H9 (cell line): ENCODE measurements at regions not wholly inside any gene's neighbourhood (a gene's known extent, or its start where the extent isn't known, plus 50 kb on each side); places are given as distances from the start of the nearest gene placed in this dataset.

Experiments
- DNase-seq: peaks from one replicate; pipeline ENCODE4 v3.0.0-alpha.2; 2017
- H2AFZ ChIP-seq: one replicate; pipeline ENCODE4 v1.6.1; 2013; ENCODE audit warnings: mild to moderate bottlenecking, low read length, control low read depth, moderate library complexity
- H2AK5ac ChIP-seq: 2 replicates; pipeline ENCODE4 v1.6.1; 2013; ENCODE audit warnings: low read length, control low read depth, mixed read lengths; ENCODE audit not compliant: insufficient read length
- H2BK120ac ChIP-seq: one replicate; pipeline ENCODE4 v1.6.1; 2013; ENCODE audit warnings: low read depth, mild to moderate bottlenecking, low read length, control low read depth, inconsistent platforms; ENCODE audit not compliant: poor library complexity, severe bottlenecking
- H2BK12ac ChIP-seq: 2 replicates; pipeline ENCODE4 v1.6.1; 2013; ENCODE audit warnings: low read length, control low read depth, mixed read lengths, low read depth; ENCODE audit not compliant: insufficient read length
- H2BK15ac ChIP-seq: 2 replicates; pipeline ENCODE4 v1.6.1; 2013; ENCODE audit warnings: low read depth, low read length, control low read depth
- H2BK20ac ChIP-seq: one replicate; pipeline ENCODE4 v1.6.1; 2013; ENCODE audit warnings: low read depth, mild to moderate bottlenecking, low read length, control low read depth, inconsistent platforms; ENCODE audit not compliant: poor library complexity, severe bottlenecking
- H2BK5ac ChIP-seq: 2 replicates; pipeline ENCODE4 v1.6.1; 2013; ENCODE audit warnings: low read length, control low read depth, mixed read lengths; ENCODE audit not compliant: insufficient read length
- H3K14ac ChIP-seq: 2 replicates; pipeline ENCODE4 v1.6.1; 2013; ENCODE audit warnings: low read length, control low read depth; ENCODE audit not compliant: insufficient read depth
- H3K18ac ChIP-seq: 2 replicates; pipeline ENCODE4 v1.6.1; 2013; ENCODE audit warnings: low read depth, mild to moderate bottlenecking, mixed read lengths, low read length, control low read depth; ENCODE audit not compliant: insufficient read length
- H3K23ac ChIP-seq: 2 replicates; pipeline ENCODE4 v1.6.1; 2013; ENCODE audit warnings: low read length, control low read depth, mixed read lengths, low read depth; ENCODE audit not compliant: insufficient read length
- H3K23me2 ChIP-seq: 2 replicates; pipeline ENCODE4 v1.6.1; 2013; ENCODE audit warnings: low read depth, mild to moderate bottlenecking, mixed read lengths, low read length, control low read depth; ENCODE audit not compliant: insufficient read length, poor library complexity, severe bottlenecking
- H3K27ac ChIP-seq: 2 replicates; pipeline ENCODE4 v1.5.1; 2013; ENCODE audit warnings: low read length, control low read depth, mixed read lengths, low read depth; ENCODE audit not compliant: insufficient read length
- H3K27me3 ChIP-seq: 2 replicates; pipeline ENCODE4 v1.6.1; 2013; ENCODE audit warnings: low read length, control low read depth, inconsistent platforms; ENCODE audit not compliant: insufficient read depth
- H3K4ac ChIP-seq: 2 replicates; pipeline ENCODE4 v1.6.1; 2013; ENCODE audit warnings: low read depth, mild to moderate bottlenecking, control low read depth, inconsistent platforms, low read length, moderate library complexity
- H3K4me1 ChIP-seq: 2 replicates; pipeline ENCODE4 v1.6.1; 2013; ENCODE audit warnings: low read length, control low read depth, inconsistent platforms; ENCODE audit not compliant: insufficient read depth
- H3K4me2 ChIP-seq: 2 replicates; pipeline ENCODE4 v1.6.1; 2013; ENCODE audit warnings: low read length, control low read depth, mixed read lengths; ENCODE audit not compliant: insufficient read length, insufficient read depth
- H3K56ac ChIP-seq: 2 replicates; pipeline ENCODE4 v1.6.1; 2013; ENCODE audit warnings: low read depth, mild to moderate bottlenecking, mixed read lengths, low read length, control low read depth; ENCODE audit not compliant: insufficient read length
- H3K79me1 ChIP-seq: 2 replicates; pipeline ENCODE4 v1.6.1; 2013; ENCODE audit warnings: low read depth, mild to moderate bottlenecking, moderate library complexity, low read length, control low read depth, inconsistent platforms; ENCODE audit not compliant: insufficient read depth, poor library complexity, severe bottlenecking
- H3K79me2 ChIP-seq: 2 replicates; pipeline ENCODE4 v1.6.1; 2013; ENCODE audit warnings: low read length, control low read depth, inconsistent platforms; ENCODE audit not compliant: insufficient read depth
- H3K9ac ChIP-seq: 2 replicates; pipeline ENCODE4 v1.6.1; 2013; ENCODE audit warnings: low read length, control low read depth, mixed read lengths; ENCODE audit not compliant: insufficient read length; ENCODE audit errors: extremely low read depth
- H3K9me3 ChIP-seq: one replicate; pipeline ENCODE4 v1.6.1; 2013; ENCODE audit warnings: low read depth, low read length, inconsistent platforms; ENCODE audit not compliant: control insufficient read depth
- H3T11ph ChIP-seq: one replicate; pipeline ENCODE4 v1.6.1; 2013; ENCODE audit warnings: mild to moderate bottlenecking, low read length, control low read depth, inconsistent platforms
- H4K20me1 ChIP-seq: one replicate; pipeline ENCODE4 v1.6.1; 2013; ENCODE audit not compliant: control insufficient read depth, insufficient read length, insufficient read depth
- H4K5ac ChIP-seq: 2 replicates; pipeline ENCODE4 v1.6.1; 2013; ENCODE audit warnings: low read depth, mild to moderate bottlenecking, mixed read lengths, low read length, control low read depth; ENCODE audit not compliant: insufficient read length
- H4K8ac ChIP-seq: replicated peaks from 2 replicates; pipeline ENCODE4 v1.6.1; 2013; ENCODE audit warnings: low read length, control low read depth, mixed read lengths, low read depth; ENCODE audit not compliant: insufficient read length
- H4K91ac ChIP-seq: 2 replicates; pipeline ENCODE4 v1.6.1; 2013; ENCODE audit warnings: low read depth, mild to moderate bottlenecking, moderate library complexity, mixed read lengths, low read length, control low read depth; ENCODE audit not compliant: insufficient read length
- H3K27ac Mint-ChIP-seq, 3 experiments: 2 replicates in 2 of 3; 3 replicates in 1 of 3; pipeline ENCODE4 v1.8.0; 2020 to 2021; ENCODE audit warnings: mixed read lengths in 3 of 3, mild to moderate bottlenecking in 1 of 3, moderate library complexity in 1 of 3
- H3K27me3 Mint-ChIP-seq: 2 replicates; pipeline ENCODE4 v1.8.0; 2021; ENCODE audit warnings: low read depth, mild to moderate bottlenecking, moderate library complexity, mixed read lengths
- H3K36me3 Mint-ChIP-seq, 3 experiments: 2 replicates in 2 of 3; 3 replicates in 1 of 3; pipeline ENCODE4 v1.8.0; 2020 to 2021; ENCODE audit warnings: low read depth in 3 of 3, mixed read lengths in 3 of 3; ENCODE audit not compliant: insufficient read depth in 1 of 3
- H3K4me1 Mint-ChIP-seq, 2 experiments: 2 replicates each; pipeline ENCODE4 v1.8.0; 2020; ENCODE audit warnings: mixed read lengths in 2 of 2
- H3K4me3 Mint-ChIP-seq, 2 experiments: 2 replicates in 1 of 2; 3 replicates in 1 of 2; pipeline ENCODE4 v1.8.0; 2020 to 2021; ENCODE audit warnings: mild to moderate bottlenecking in 2 of 2, mixed read lengths in 2 of 2, moderate library complexity in 1 of 2
- H3K9me3 Mint-ChIP-seq, 2 experiments: 2 replicates in 1 of 2; 3 replicates in 1 of 2; pipeline ENCODE4 v1.8.0; 2020; ENCODE audit warnings: mild to moderate bottlenecking in 2 of 2, mixed read lengths in 2 of 2, moderate library complexity in 1 of 2
- WGBS: extraction: QIAGEN DNeasy Blood & Tissue Kit; methylation state at CpG from one replicate; pipeline ENCODE4 v1.1.7; 2013; ENCODE audit warnings: missing lambda C conversion rate, low lambda C conversion rate, mixed read lengths; ENCODE audit not compliant: insufficient read length; ENCODE audit errors: extremely low coverage; 5-methylcytosine and 5-hydroxymethylcytosine counted together
- TF ChIP-seq, protein P1 (sequence below): fragments of 200-600 bp; sonication (generic); conservative IDR thresholded peaks from 3 replicates; pipeline ENCODE4 v1.8.0; 2021; ENCODE audit warnings: antibody characterized with exemption, mild to moderate bottlenecking

GRCh38 chr2:76464310-76464709 lies 753.6 kb upstream of the GCFC2 start:
- H3K27ac Mint-ChIP-seq: no peak overlapping the region
- no peaks in the 10 kb centered on the region for H3K79me1 ChIP-seq
- WGBS: no CpG with 5 or more reads among the region's 2 CpGs

More at GRCh38 chr2:76464310-76464709, 753.6 kb upstream of the GCFC2 start:
- H3K4me1 ChIP-seq: no peaks in the 10 kb centered on the region; the same call in 1 of the 2 replicates
- no peak overlapping the region for H2BK5ac ChIP-seq
- H4K91ac ChIP-seq: no peak overlapping the region
- no peak overlapping the region for H3K23ac ChIP-seq
- no peak overlapping the region for H3K4ac ChIP-seq
- no peaks in the 10 kb centered on the region for H3K9me3 ChIP-seq
- H3K18ac ChIP-seq: no peak overlapping the region
- H3K79me2 ChIP-seq: no peaks in the 10 kb centered on the region
- no peak overlapping the region for H4K8ac ChIP-seq
- no peak overlapping the region for H2AK5ac ChIP-seq
- no peaks in the 10 kb centered on the region; a peak in 1 of 5 replicates for H3K9me3 Mint-ChIP-seq
- no peak overlapping the region for H4K5ac ChIP-seq
- no peak overlapping the region for H3K9ac ChIP-seq
- no peak for DNase-seq
- H3K36me3 Mint-ChIP-seq: no peaks in the 10 kb centered on the region
- no peak overlapping the region for H2BK12ac ChIP-seq
- no peaks in the 10 kb centered on the region for H3K27me3 ChIP-seq
- no peak overlapping the region for H2BK15ac ChIP-seq
- TF ChIP-seq, protein P1, sequence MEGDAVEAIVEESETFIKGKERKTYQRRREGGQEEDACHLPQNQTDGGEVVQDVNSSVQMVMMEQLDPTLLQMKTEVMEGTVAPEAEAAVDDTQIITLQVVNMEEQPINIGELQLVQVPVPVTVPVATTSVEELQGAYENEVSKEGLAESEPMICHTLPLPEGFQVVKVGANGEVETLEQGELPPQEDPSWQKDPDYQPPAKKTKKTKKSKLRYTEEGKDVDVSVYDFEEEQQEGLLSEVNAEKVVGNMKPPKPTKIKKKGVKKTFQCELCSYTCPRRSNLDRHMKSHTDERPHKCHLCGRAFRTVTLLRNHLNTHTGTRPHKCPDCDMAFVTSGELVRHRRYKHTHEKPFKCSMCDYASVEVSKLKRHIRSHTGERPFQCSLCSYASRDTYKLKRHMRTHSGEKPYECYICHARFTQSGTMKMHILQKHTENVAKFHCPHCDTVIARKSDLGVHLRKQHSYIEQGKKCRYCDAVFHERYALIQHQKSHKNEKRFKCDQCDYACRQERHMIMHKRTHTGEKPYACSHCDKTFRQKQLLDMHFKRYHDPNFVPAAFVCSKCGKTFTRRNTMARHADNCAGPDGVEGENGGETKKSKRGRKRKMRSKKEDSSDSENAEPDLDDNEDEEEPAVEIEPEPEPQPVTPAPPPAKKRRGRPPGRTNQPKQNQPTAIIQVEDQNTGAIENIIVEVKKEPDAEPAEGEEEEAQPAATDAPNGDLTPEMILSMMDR: peak; percentile 30; the same call in 1 of the 3 replicates
- H3K27me3 Mint-ChIP-seq: no peaks in the 10 kb centered on the region
- no peak overlapping the region for H2AFZ ChIP-seq
- no peak overlapping the region for H3K56ac ChIP-seq
- H2BK20ac ChIP-seq: no peak overlapping the region
- H3K14ac ChIP-seq: no peak overlapping the region
- no peaks in the 10 kb centered on the region for H3K23me2 ChIP-seq
- no peak overlapping the region for H3K4me2 ChIP-seq
- no peaks in the 10 kb centered on the region for H4K20me1 ChIP-seq
- H3T11ph ChIP-seq: no peak overlapping the region
- no peak overlapping the region for H3K27ac ChIP-seq
- peaks cover 0 to 11% of the 10 kb centered on the region in 2 experiments; a peak in 2 of 4 replicates for H3K4me1 Mint-ChIP-seq
- H3K4me3 Mint-ChIP-seq: no peak overlapping the region
- no peak overlapping the region for H2BK120ac ChIP-seq
